ENCODE measurements at regions not wholly inside any gene's neighbourhood (a gene's known extent, or its start where the extent isn't known, plus 50 kb on each side); places are given as distances from the start of the nearest gene placed in this dataset.

- intact Hi-C loops (cut with micrococcal nuclease; ENCODE audit: unreplicated experiment) (no loop called here), in situ Hi-C loops (cut with HindIII; ENCODE audit: low pct_unique_long_range_greater_than_20kb, low sequenced_read_pairs) (no loop called here)
- ChIA-PET CTCF (no interaction called here), POLR2A (no interaction called here)
- DNase-seq (ENCODE audit: low read depth, low spot score) (no peak), ATAC-seq (no peak)
- Histone ChIP-seq H3K4me1 (ENCODE audit: control insufficient read depth, insufficient read depth, low read length) (no peaks in the 10 kb centered on the region), H3K27me3 (ENCODE audit: control insufficient read depth, insufficient read depth, low read length) (no peaks in the 10 kb centered on the region), H3K9me3 (ENCODE audit: control insufficient read depth, insufficient read depth, low read depth, low read length) (no peaks in the 10 kb centered on the region), H3K36me3 (ENCODE audit: control insufficient read depth, insufficient read depth, low read length) (no peaks in the 10 kb centered on the region), H3K4me3 (ENCODE audit: low read depth in 2 of 2, low read length in 2 of 2) (no peak overlapping the region), H3K27ac (ENCODE audit: low read length) (no peak overlapping the region)
- BruUV-seq (replicated peaks) = no TSS peak
- TF ChIP-seq REST (IDR thresholded peaks at IDR 0.05; ENCODE audit: insufficient read depth in 1 of 2, low read depth in 2 of 2, low read length in 1 of 2) (no peak), TCF7L2 (IDR thresholded peaks at IDR 0.05; ENCODE audit: low read depth, low read length) (no peak), SIN3A (IDR thresholded peaks at IDR 0.05; ENCODE audit: borderline replicate concordance, insufficient read depth, low read depth, low read length) (no peak)
Measured at GRCh38 chr2:216950547-216950946, 90.7 kb upstream of the TNP1 start.

- POLR2A ChIA-PET = no interaction called here
Measured at GRCh38 chr2:216949700-216950413, 90.0 kb upstream of the TNP1 start.

More at GRCh38 chr2:216949700-216950413, 90.0 kb upstream of the TNP1 start:
- TF ChIP-seq POLR2AphosphoS5 (IDR thresholded peaks at IDR 0.05; ENCODE audit: low read depth, low read length) (no peak), SIN3A (IDR thresholded peaks at IDR 0.05; ENCODE audit: borderline replicate concordance, insufficient read depth, low read depth, low read length) (no peak), TCF7L2 (IDR thresholded peaks at IDR 0.05; ENCODE audit: low read depth, low read length) (no peak), CTCF (IDR thresholded peaks at IDR 0.05) (no peak), REST (IDR thresholded peaks at IDR 0.05; ENCODE audit: insufficient read depth in 1 of 2, low read depth in 2 of 2, low read length in 1 of 2) (no peak)
- ATAC-seq (no peak), DNase-seq (ENCODE audit: low read depth, low spot score) (no peak)
- in situ Hi-C loops (cut with HindIII; ENCODE audit: low pct_unique_long_range_greater_than_20kb, low sequenced_read_pairs) = no loop called here
- H3K4me1 ChIP-seq (ENCODE audit: control insufficient read depth, insufficient read depth, low read length) = no peaks in the 10 kb centered on the region
- no peak overlapping the region for H3K27ac ChIP-seq (ENCODE audit: low read length)
- H3K27me3 ChIP-seq (ENCODE audit: control insufficient read depth, insufficient read depth, low read length) = no peaks in the 10 kb centered on the region
- no peak overlapping the region for H3K4me3 ChIP-seq (ENCODE audit: low read depth in 2 of 2, low read length in 2 of 2)
- BruUV-seq (replicated peaks) = no TSS peak
- no peaks in the 10 kb centered on the region for H3K9me3 ChIP-seq (ENCODE audit: control insufficient read depth, insufficient read depth, low read depth, low read length)
- CTCF ChIA-PET = no interaction called here
- no peaks in the 10 kb centered on the region for H3K36me3 ChIP-seq (ENCODE audit: control insufficient read depth, insufficient read depth, low read length)
- intact Hi-C loops (cut with micrococcal nuclease; ENCODE audit: unreplicated experiment) = no loop called here

Data from Panc1 (cell line).